H9 (cell line): ENCODE measurements at regions not wholly inside any gene's neighbourhood (a gene's known extent, or its start where the extent isn't known, plus 50 kb on each side); places are given as distances from the start of the nearest gene placed in this dataset.
"Not testable (repeated sequence)": the region's sequence is repeated elsewhere in the genome, so short reads cannot be mapped to it uniquely, and the experiment has no call there.

Experiments
- DNase-seq: peaks from one replicate; pipeline ENCODE4 v3.0.0-alpha.2; 2017
- H2AFZ ChIP-seq: one replicate; pipeline ENCODE4 v1.6.1; 2013; ENCODE audit warnings: mild to moderate bottlenecking, low read length, control low read depth, moderate library complexity
- H2AK5ac ChIP-seq: 2 replicates; pipeline ENCODE4 v1.6.1; 2013; ENCODE audit warnings: low read length, control low read depth, mixed read lengths; ENCODE audit not compliant: insufficient read length
- H2BK120ac ChIP-seq: one replicate; pipeline ENCODE4 v1.6.1; 2013; ENCODE audit warnings: low read depth, mild to moderate bottlenecking, low read length, control low read depth, inconsistent platforms; ENCODE audit not compliant: poor library complexity, severe bottlenecking
- H2BK12ac ChIP-seq: 2 replicates; pipeline ENCODE4 v1.6.1; 2013; ENCODE audit warnings: low read length, control low read depth, mixed read lengths, low read depth; ENCODE audit not compliant: insufficient read length
- H2BK15ac ChIP-seq: 2 replicates; pipeline ENCODE4 v1.6.1; 2013; ENCODE audit warnings: low read depth, low read length, control low read depth
- H2BK20ac ChIP-seq: one replicate; pipeline ENCODE4 v1.6.1; 2013; ENCODE audit warnings: low read depth, mild to moderate bottlenecking, low read length, control low read depth, inconsistent platforms; ENCODE audit not compliant: poor library complexity, severe bottlenecking
- H2BK5ac ChIP-seq: 2 replicates; pipeline ENCODE4 v1.6.1; 2013; ENCODE audit warnings: low read length, control low read depth, mixed read lengths; ENCODE audit not compliant: insufficient read length
- H3K14ac ChIP-seq: 2 replicates; pipeline ENCODE4 v1.6.1; 2013; ENCODE audit warnings: low read length, control low read depth; ENCODE audit not compliant: insufficient read depth
- H3K18ac ChIP-seq: 2 replicates; pipeline ENCODE4 v1.6.1; 2013; ENCODE audit warnings: low read depth, mild to moderate bottlenecking, mixed read lengths, low read length, control low read depth; ENCODE audit not compliant: insufficient read length
- H3K23ac ChIP-seq: 2 replicates; pipeline ENCODE4 v1.6.1; 2013; ENCODE audit warnings: low read length, control low read depth, mixed read lengths, low read depth; ENCODE audit not compliant: insufficient read length
- H3K23me2 ChIP-seq: 2 replicates; pipeline ENCODE4 v1.6.1; 2013; ENCODE audit warnings: low read depth, mild to moderate bottlenecking, mixed read lengths, low read length, control low read depth; ENCODE audit not compliant: insufficient read length, poor library complexity, severe bottlenecking
- H3K27ac ChIP-seq: 2 replicates; pipeline ENCODE4 v1.5.1; 2013; ENCODE audit warnings: low read length, control low read depth, mixed read lengths, low read depth; ENCODE audit not compliant: insufficient read length
- H3K27me3 ChIP-seq: 2 replicates; pipeline ENCODE4 v1.6.1; 2013; ENCODE audit warnings: low read length, control low read depth, inconsistent platforms; ENCODE audit not compliant: insufficient read depth
- H3K4ac ChIP-seq: 2 replicates; pipeline ENCODE4 v1.6.1; 2013; ENCODE audit warnings: low read depth, mild to moderate bottlenecking, control low read depth, inconsistent platforms, low read length, moderate library complexity
- H3K4me1 ChIP-seq: 2 replicates; pipeline ENCODE4 v1.6.1; 2013; ENCODE audit warnings: low read length, control low read depth, inconsistent platforms; ENCODE audit not compliant: insufficient read depth
- H3K4me2 ChIP-seq: 2 replicates; pipeline ENCODE4 v1.6.1; 2013; ENCODE audit warnings: low read length, control low read depth, mixed read lengths; ENCODE audit not compliant: insufficient read length, insufficient read depth
- H3K56ac ChIP-seq: 2 replicates; pipeline ENCODE4 v1.6.1; 2013; ENCODE audit warnings: low read depth, mild to moderate bottlenecking, mixed read lengths, low read length, control low read depth; ENCODE audit not compliant: insufficient read length
- H3K79me1 ChIP-seq: 2 replicates; pipeline ENCODE4 v1.6.1; 2013; ENCODE audit warnings: low read depth, mild to moderate bottlenecking, moderate library complexity, low read length, control low read depth, inconsistent platforms; ENCODE audit not compliant: insufficient read depth, poor library complexity, severe bottlenecking
- H3K79me2 ChIP-seq: 2 replicates; pipeline ENCODE4 v1.6.1; 2013; ENCODE audit warnings: low read length, control low read depth, inconsistent platforms; ENCODE audit not compliant: insufficient read depth
- H3K9ac ChIP-seq: 2 replicates; pipeline ENCODE4 v1.6.1; 2013; ENCODE audit warnings: low read length, control low read depth, mixed read lengths; ENCODE audit not compliant: insufficient read length; ENCODE audit errors: extremely low read depth
- H3K9me3 ChIP-seq: one replicate; pipeline ENCODE4 v1.6.1; 2013; ENCODE audit warnings: low read depth, low read length, inconsistent platforms; ENCODE audit not compliant: control insufficient read depth
- H3T11ph ChIP-seq: one replicate; pipeline ENCODE4 v1.6.1; 2013; ENCODE audit warnings: mild to moderate bottlenecking, low read length, control low read depth, inconsistent platforms
- H4K20me1 ChIP-seq: one replicate; pipeline ENCODE4 v1.6.1; 2013; ENCODE audit not compliant: control insufficient read depth, insufficient read length, insufficient read depth
- H4K5ac ChIP-seq: 2 replicates; pipeline ENCODE4 v1.6.1; 2013; ENCODE audit warnings: low read depth, mild to moderate bottlenecking, mixed read lengths, low read length, control low read depth; ENCODE audit not compliant: insufficient read length
- H4K8ac ChIP-seq: replicated peaks from 2 replicates; pipeline ENCODE4 v1.6.1; 2013; ENCODE audit warnings: low read length, control low read depth, mixed read lengths, low read depth; ENCODE audit not compliant: insufficient read length
- H4K91ac ChIP-seq: 2 replicates; pipeline ENCODE4 v1.6.1; 2013; ENCODE audit warnings: low read depth, mild to moderate bottlenecking, moderate library complexity, mixed read lengths, low read length, control low read depth; ENCODE audit not compliant: insufficient read length
- H3K27ac Mint-ChIP-seq, 3 experiments: 2 replicates in 2 of 3; 3 replicates in 1 of 3; pipeline ENCODE4 v1.8.0; 2020 to 2021; ENCODE audit warnings: mixed read lengths in 3 of 3, mild to moderate bottlenecking in 1 of 3, moderate library complexity in 1 of 3
- H3K27me3 Mint-ChIP-seq: 2 replicates; pipeline ENCODE4 v1.8.0; 2021; ENCODE audit warnings: low read depth, mild to moderate bottlenecking, moderate library complexity, mixed read lengths
- H3K36me3 Mint-ChIP-seq, 3 experiments: 2 replicates in 2 of 3; 3 replicates in 1 of 3; pipeline ENCODE4 v1.8.0; 2020 to 2021; ENCODE audit warnings: low read depth in 3 of 3, mixed read lengths in 3 of 3; ENCODE audit not compliant: insufficient read depth in 1 of 3
- H3K4me1 Mint-ChIP-seq, 2 experiments: 2 replicates each; pipeline ENCODE4 v1.8.0; 2020; ENCODE audit warnings: mixed read lengths in 2 of 2
- H3K4me3 Mint-ChIP-seq, 2 experiments: 2 replicates in 1 of 2; 3 replicates in 1 of 2; pipeline ENCODE4 v1.8.0; 2020 to 2021; ENCODE audit warnings: mild to moderate bottlenecking in 2 of 2, mixed read lengths in 2 of 2, moderate library complexity in 1 of 2
- H3K9me3 Mint-ChIP-seq, 2 experiments: 2 replicates in 1 of 2; 3 replicates in 1 of 2; pipeline ENCODE4 v1.8.0; 2020; ENCODE audit warnings: mild to moderate bottlenecking in 2 of 2, mixed read lengths in 2 of 2, moderate library complexity in 1 of 2
- WGBS: extraction: QIAGEN DNeasy Blood & Tissue Kit; methylation state at CpG from one replicate; pipeline ENCODE4 v1.1.7; 2013; ENCODE audit warnings: missing lambda C conversion rate, low lambda C conversion rate, mixed read lengths; ENCODE audit not compliant: insufficient read length; ENCODE audit errors: extremely low coverage; 5-methylcytosine and 5-hydroxymethylcytosine counted together
- TF ChIP-seq, protein P1 (sequence below): fragments of 200-600 bp; sonication (generic); conservative IDR thresholded peaks from 3 replicates; pipeline ENCODE4 v1.8.0; 2021; ENCODE audit warnings: antibody characterized with exemption, mild to moderate bottlenecking

DNA sequence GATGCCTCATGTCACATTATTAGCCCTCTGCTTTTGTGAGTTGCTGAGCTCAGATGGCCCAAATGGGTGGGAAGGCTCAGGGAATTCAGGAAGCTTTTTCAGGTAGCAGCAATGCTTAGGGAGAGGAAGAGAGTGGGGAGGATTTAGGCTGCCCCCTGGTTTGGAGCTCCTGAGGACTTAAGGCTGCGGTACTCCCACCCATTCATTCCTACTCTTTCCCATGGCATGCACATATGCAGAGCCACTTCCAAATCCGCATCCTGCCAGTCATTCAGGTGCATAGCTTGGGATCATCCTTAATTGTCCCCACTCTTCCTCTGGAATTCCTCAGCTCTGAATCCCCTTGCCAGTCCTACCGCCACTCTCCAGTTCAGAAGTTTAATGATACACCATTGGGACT is 343.1 kb upstream of the FRG2C start:
- no peaks in the 10 kb centered on the region; the same call in 1 of the 2 replicates for H3K4me1 ChIP-seq
- no peak for DNase-seq
- H2BK5ac ChIP-seq, result no peak overlapping the region
- no CpG with 5 or more reads among the region's 3 CpGs for WGBS
- no peak overlapping the region for H3K4me3 Mint-ChIP-seq
- H3K56ac ChIP-seq, result no peak overlapping the region
- H3K9ac ChIP-seq, result no peak overlapping the region
- H3K9me3 ChIP-seq, result no peaks in the 10 kb centered on the region
- TF ChIP-seq, protein P1, sequence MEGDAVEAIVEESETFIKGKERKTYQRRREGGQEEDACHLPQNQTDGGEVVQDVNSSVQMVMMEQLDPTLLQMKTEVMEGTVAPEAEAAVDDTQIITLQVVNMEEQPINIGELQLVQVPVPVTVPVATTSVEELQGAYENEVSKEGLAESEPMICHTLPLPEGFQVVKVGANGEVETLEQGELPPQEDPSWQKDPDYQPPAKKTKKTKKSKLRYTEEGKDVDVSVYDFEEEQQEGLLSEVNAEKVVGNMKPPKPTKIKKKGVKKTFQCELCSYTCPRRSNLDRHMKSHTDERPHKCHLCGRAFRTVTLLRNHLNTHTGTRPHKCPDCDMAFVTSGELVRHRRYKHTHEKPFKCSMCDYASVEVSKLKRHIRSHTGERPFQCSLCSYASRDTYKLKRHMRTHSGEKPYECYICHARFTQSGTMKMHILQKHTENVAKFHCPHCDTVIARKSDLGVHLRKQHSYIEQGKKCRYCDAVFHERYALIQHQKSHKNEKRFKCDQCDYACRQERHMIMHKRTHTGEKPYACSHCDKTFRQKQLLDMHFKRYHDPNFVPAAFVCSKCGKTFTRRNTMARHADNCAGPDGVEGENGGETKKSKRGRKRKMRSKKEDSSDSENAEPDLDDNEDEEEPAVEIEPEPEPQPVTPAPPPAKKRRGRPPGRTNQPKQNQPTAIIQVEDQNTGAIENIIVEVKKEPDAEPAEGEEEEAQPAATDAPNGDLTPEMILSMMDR, result no peak
- H3K27me3 ChIP-seq, result no peaks in the 10 kb centered on the region
- no peak overlapping the region for H4K5ac ChIP-seq
- H3K4me1 Mint-ChIP-seq, result peaks cover 13 to 14% of the 10 kb centered on the region in 2 experiments
- H2AFZ ChIP-seq, result no peak overlapping the region
- H3K79me2 ChIP-seq, result no peaks in the 10 kb centered on the region
- H4K8ac ChIP-seq, result no peak overlapping the region
- H3K18ac ChIP-seq, result no peak overlapping the region
- no peak overlapping the region for H2AK5ac ChIP-seq
- H4K91ac ChIP-seq, result no peak overlapping the region
- no peak overlapping the region for H3K4ac ChIP-seq
- H3K23me2 ChIP-seq, result no peaks in the 10 kb centered on the region
- no peak overlapping the region for H3K14ac ChIP-seq
- no peak overlapping the region for H2BK12ac ChIP-seq
- peaks cover 1% of the 10 kb centered on the region for H3K27me3 Mint-ChIP-seq
- H2BK20ac ChIP-seq, result no peak overlapping the region
- no peaks in the 10 kb centered on the region for H3K9me3 Mint-ChIP-seq
- no peak overlapping the region for H3K4me2 ChIP-seq
- H3K79me1 ChIP-seq, result no peaks in the 10 kb centered on the region
- no peaks in the 10 kb centered on the region for H4K20me1 ChIP-seq
- H2BK120ac ChIP-seq, result no peak overlapping the region
- no peak overlapping the region for H3K23ac ChIP-seq
- peak overlapping the region in 1 of 3 experiments; percentile 38; a peak in 1 of 7 replicates for H3K27ac Mint-ChIP-seq
- H3K36me3 Mint-ChIP-seq, result no peaks in the 10 kb centered on the region
- H3K27ac ChIP-seq, result no peak overlapping the region
- no peak overlapping the region for H2BK15ac ChIP-seq
- no peak overlapping the region for H3T11ph ChIP-seq

DNA sequence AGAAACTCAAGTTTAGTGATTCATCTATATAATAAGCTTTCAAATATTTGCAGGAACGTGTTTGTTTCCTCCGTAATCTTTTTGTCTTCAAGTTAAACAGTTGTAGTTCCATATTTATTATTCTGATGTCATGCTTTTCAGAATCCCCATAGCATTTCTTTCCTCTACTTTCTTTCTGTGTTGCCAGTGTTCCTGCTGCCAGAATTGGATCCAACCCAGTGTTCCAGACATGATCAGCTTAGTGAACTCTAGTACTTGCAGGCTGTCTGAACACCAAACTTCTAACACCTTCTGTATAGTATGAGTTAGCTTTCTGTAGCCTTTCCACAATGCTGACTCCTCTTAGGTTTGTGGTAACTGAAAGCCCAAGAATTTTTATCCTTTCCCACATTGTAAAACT is 340.2 kb upstream of the FRG2C start:
- H3K79me1 ChIP-seq, H3K18ac ChIP-seq, H4K20me1 ChIP-seq, H3K9ac ChIP-seq, H3K9me3 Mint-ChIP-seq, H3K4me2 ChIP-seq, H4K5ac ChIP-seq, H3K14ac ChIP-seq, H3T11ph ChIP-seq, H3K56ac ChIP-seq, H3K23me2 ChIP-seq, DNase-seq, H3K27ac ChIP-seq, H3K4me3 Mint-ChIP-seq, H2BK15ac ChIP-seq, H3K27ac Mint-ChIP-seq, H2AK5ac ChIP-seq, H3K9me3 ChIP-seq, H3K4ac ChIP-seq, H3K23ac ChIP-seq, H3K36me3 Mint-ChIP-seq, H3K27me3 ChIP-seq, H2BK20ac ChIP-seq, H3K4me1 ChIP-seq, H2BK5ac ChIP-seq, H3K79me2 ChIP-seq, H3K27me3 Mint-ChIP-seq, H2BK120ac ChIP-seq, H2AFZ ChIP-seq, H4K8ac ChIP-seq, H4K91ac ChIP-seq, H2BK12ac ChIP-seq: not testable (repeated sequence)
- WGBS, result no CpG with 5 or more reads among the region's 2 CpGs
- peaks cover 20 to 23% of the 10 kb centered on the region in 2 experiments for H3K4me1 Mint-ChIP-seq
